Esophagus muscularis mucosa (tissue), 4 donors: ENCODE measurements at regions not wholly inside any gene's neighbourhood (a gene's known extent, or its start where the extent isn't known, plus 50 kb on each side); places are given as distances from the start of the nearest gene placed in this dataset.
"Not testable (repeated sequence)": the region's sequence is repeated elsewhere in the genome, so short reads cannot be mapped to it uniquely, and the experiment has no call there.

Experiments
- DNase-seq: peaks from one replicate; pipeline ENCODE4 v3.0.0-alpha.2; 2017; ENCODE audit errors: extremely low spot score
- H3K27ac ChIP-seq, 4 donors: fragments of 200-600 bp; sonication (generic); replicated peaks in 1 of 4; 1 replicate in 3 of 4; 2 replicates in 1 of 4; pipeline ENCODE4 v1.5.1; 2016 to 2019; ENCODE audit warnings: mild to moderate bottlenecking in 1 of 4
- H3K27me3 ChIP-seq, 4 donors: fragments of 200-600 bp; sonication (generic); one replicate each; pipeline versions ENCODE4 v1.5.1 to v1.6.0; 2016 to 2019
- H3K36me3 ChIP-seq, 4 donors: fragments of 200-600 bp; sonication (generic); one replicate each; pipeline ENCODE4 v1.5.1; 2016 to 2019
- H3K4me1 ChIP-seq, 4 donors: fragments of 200-600 bp; sonication (generic); one replicate each; pipeline ENCODE4 v1.5.1; 2016 to 2019
- H3K4me3 ChIP-seq, 4 donors: fragments of 200-600 bp; sonication (generic); 1 replicate in 2 of 4; 2 replicates in 2 of 4; pipeline ENCODE4 v1.5.1; 2016 to 2019; ENCODE audit warnings: mild to moderate bottlenecking in 4 of 4, moderate library complexity in 1 of 4
- H3K9me3 ChIP-seq, 4 donors: fragments of 200-600 bp; sonication (generic); 1 replicate in 3 of 4; 2 replicates in 1 of 4; pipeline ENCODE4 v1.5.1; 2016 to 2019
- CTCF ChIP-seq, 3 experiments: fragments of 200-600 bp in 2 of 3; fragments of 450-650 bp in 1 of 3; sonication (generic) in 2 of 3; IDR thresholded peaks; one replicate each; pipeline ENCODE4 v1.5.1; 2017 to 2019; ENCODE audit warnings: antibody characterized with exemption in 3 of 3, mild to moderate bottlenecking in 2 of 3, moderate library complexity in 1 of 3
- EP300 ChIP-seq: sonication (generic); formaldehyde crosslinking; IDR thresholded peaks from one replicate; pipeline ENCODE4 v1.6.1; 2017; ENCODE audit warnings: antibody characterized with exemption
- POLR2A ChIP-seq: fragments of 450-650 bp; IDR thresholded peaks from one replicate; pipeline ENCODE4 v1.6.1; 2017; ENCODE audit warnings: antibody characterized with exemption, moderate library complexity, mild to moderate bottlenecking, low read depth
- POLR2AphosphoS5 ChIP-seq, 2 donors: sonication (generic); formaldehyde crosslinking; IDR thresholded peaks; one replicate each; pipeline ENCODE4 v1.6.1; 2017; ENCODE audit warnings: antibody characterized with exemption in 2 of 2
- WGBS: methylation state at CpG from one replicate; pipeline ENCODE4 v1.1.5; 2018; 5-methylcytosine and 5-hydroxymethylcytosine counted together
- intact Hi-C: fragments of 100-400 bp; cut with DNase I; formaldehyde crosslinking; loops from one replicate; pipeline ENCODE4 v1.15.1; 2023

GRCh38 chr10:37552881-37553280 lies 304.5 kb downstream of the ZNF248 start:
- Histone ChIP-seq H3K27me3 (no peaks in the 10 kb centered on the region), H3K4me3 (no peak overlapping the region), H3K9me3 (no peaks in the 10 kb centered on the region), H3K4me1 (no peaks in the 10 kb centered on the region), H3K27ac (no peak overlapping the region), H3K36me3 (no peaks in the 10 kb centered on the region)
- WGBS, result 80% methylated on average over 1 of the region's 1 CpG
- TF ChIP-seq EP300 (no peak), POLR2AphosphoS5 (IDR thresholded peaks at IDR 0.05) (no peak), CTCF (IDR thresholded peaks at IDR 0.05) (no peak), POLR2A (no peak)
- intact Hi-C loops, result no loop called here
- DNase-seq, result peak; percentile 62

DNA sequence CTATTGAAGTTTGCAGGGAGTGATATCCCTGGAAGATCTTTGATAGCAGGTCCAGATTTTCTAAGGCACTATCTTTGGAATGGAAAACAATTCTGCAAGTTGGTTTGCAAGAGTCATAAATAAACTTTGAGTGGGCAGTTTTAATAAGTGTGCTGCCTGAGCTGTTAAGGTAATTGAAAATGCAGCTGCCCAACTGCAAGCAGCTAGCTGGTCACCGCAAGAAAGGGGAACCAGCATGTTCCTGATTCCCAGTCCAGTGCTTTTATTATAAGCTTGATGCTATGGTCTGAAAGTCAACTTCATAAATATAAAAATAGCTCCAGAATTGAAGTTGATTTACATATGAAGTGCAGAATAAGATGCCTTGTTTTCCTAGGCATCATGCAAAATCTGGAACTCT lies 308.4 kb downstream of the ZNF248 start:
- DNase-seq, result peak; percentile 31
- Histone ChIP-seq H3K27me3 (no peaks in the 10 kb centered on the region), H3K9me3 (no peaks in the 10 kb centered on the region), H3K4me3 (no peak overlapping the region), H3K27ac (no peak overlapping the region), H3K4me1 (no peaks in the 10 kb centered on the region), H3K36me3 (no peaks in the 10 kb centered on the region)
- 82% methylated on average over 1 of the region's 1 CpG for WGBS
- intact Hi-C loops, result no loop called here
- TF ChIP-seq CTCF (IDR thresholded peaks at IDR 0.05) (no peak), POLR2A (no peak), POLR2AphosphoS5 (IDR thresholded peaks at IDR 0.05) (no peak), EP300 (no peak)

GRCh38 chr10:37535459-37536246 lies 321.8 kb downstream of the ZNF248 start:
- no peaks in the 10 kb centered on the region for H3K4me1 ChIP-seq
- 42% methylated on average over 3 of the region's 3 CpGs for WGBS
- H3K9me3 ChIP-seq, result peaks cover 0 to 12% (median 3%) of the 10 kb centered on the region in 4 donors
- no peak for DNase-seq
- no peaks in the 10 kb centered on the region for H3K27me3 ChIP-seq
- intact Hi-C loops, result no loop called here
- H3K4me3 ChIP-seq, result no peak overlapping the region
- H3K36me3 ChIP-seq, result no peaks in the 10 kb centered on the region
- H3K27ac ChIP-seq, result no peak overlapping the region
- TF ChIP-seq POLR2A (no peak), CTCF (IDR thresholded peaks at IDR 0.05) (no peak), POLR2AphosphoS5 (IDR thresholded peaks at IDR 0.05) (no peak), EP300 (no peak)

- Histone ChIP-seq H3K27me3 (no peaks in the 10 kb centered on the region), H3K27ac (no peak overlapping the region), H3K9me3 (peaks cover 0 to 12% (median 3%) of the 10 kb centered on the region in 4 donors), H3K4me1 (no peaks in the 10 kb centered on the region), H3K36me3 (no peaks in the 10 kb centered on the region), H3K4me3 (no peak overlapping the region)
- WGBS, result 86% methylated on average over 3 of the region's 3 CpGs
- DNase-seq, result no peak
- no peak for TF ChIP-seq EP300
- TF ChIP-seq CTCF (IDR thresholded peaks at IDR 0.05), result no peak
- TF ChIP-seq POLR2A, result no peak
- no peak for TF ChIP-seq POLR2AphosphoS5 (IDR thresholded peaks at IDR 0.05)
- intact Hi-C loops, result no loop called here
Observed at GRCh38 chr10:37534166-37534565, 323.2 kb downstream of the ZNF248 start.

- H3K27ac ChIP-seq, H3K9me3 ChIP-seq, H3K36me3 ChIP-seq, intact Hi-C loops, H3K4me1 ChIP-seq, H3K4me3 ChIP-seq, DNase-seq, H3K27me3 ChIP-seq: not testable (repeated sequence)
- WGBS, result 31% methylated on average over 2 of the region's 2 CpGs
- TF ChIP-seq CTCF (IDR thresholded peaks at IDR 0.05), result peak in 1 of 3 experiments; percentile 10
Observed at GRCh38 chr10:37525410-37525809, 332.0 kb downstream of the ZNF248 start.
